ENCODE measurements at regions not wholly inside any gene's neighbourhood (a gene's known extent, or its start where the extent isn't known, plus 50 kb on each side); places are given as distances from the start of the nearest gene placed in this dataset.

DNA sequence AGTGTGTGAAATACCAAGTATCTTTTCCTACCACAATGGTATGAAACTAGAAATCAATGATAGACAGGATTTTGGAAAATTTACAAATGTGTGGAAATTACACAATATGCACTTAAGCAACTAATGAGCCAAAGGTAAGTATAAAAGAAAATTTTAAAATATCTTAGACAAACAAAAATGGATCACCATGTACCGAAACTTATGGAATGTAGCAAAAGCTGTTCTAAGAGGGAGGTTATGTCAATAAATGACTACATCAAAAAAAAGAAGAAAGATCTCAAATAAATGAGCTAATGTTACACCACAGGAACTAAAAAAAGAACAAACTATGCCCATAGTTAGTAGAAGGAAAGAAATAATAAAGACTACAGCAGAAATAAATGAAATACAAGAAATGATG, 1084.1 kb downstream of the TECRL start:
- TF ChIP-seq, protein P1, sequence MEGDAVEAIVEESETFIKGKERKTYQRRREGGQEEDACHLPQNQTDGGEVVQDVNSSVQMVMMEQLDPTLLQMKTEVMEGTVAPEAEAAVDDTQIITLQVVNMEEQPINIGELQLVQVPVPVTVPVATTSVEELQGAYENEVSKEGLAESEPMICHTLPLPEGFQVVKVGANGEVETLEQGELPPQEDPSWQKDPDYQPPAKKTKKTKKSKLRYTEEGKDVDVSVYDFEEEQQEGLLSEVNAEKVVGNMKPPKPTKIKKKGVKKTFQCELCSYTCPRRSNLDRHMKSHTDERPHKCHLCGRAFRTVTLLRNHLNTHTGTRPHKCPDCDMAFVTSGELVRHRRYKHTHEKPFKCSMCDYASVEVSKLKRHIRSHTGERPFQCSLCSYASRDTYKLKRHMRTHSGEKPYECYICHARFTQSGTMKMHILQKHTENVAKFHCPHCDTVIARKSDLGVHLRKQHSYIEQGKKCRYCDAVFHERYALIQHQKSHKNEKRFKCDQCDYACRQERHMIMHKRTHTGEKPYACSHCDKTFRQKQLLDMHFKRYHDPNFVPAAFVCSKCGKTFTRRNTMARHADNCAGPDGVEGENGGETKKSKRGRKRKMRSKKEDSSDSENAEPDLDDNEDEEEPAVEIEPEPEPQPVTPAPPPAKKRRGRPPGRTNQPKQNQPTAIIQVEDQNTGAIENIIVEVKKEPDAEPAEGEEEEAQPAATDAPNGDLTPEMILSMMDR (conservative IDR thresholded peaks at IDR 0.05), result no peak
- H3K14ac ChIP-seq (ENCODE audit: insufficient read depth, low read length), result no peak overlapping the region

More for the DNA sequence above, 1084.1 kb downstream of the TECRL start:
- no peak for DNase-seq
- Histone ChIP-seq H3T11ph (ENCODE audit: low read length) (no peak overlapping the region), H3K4me1 (ENCODE audit: insufficient read depth, low read length) (no peaks in the 10 kb centered on the region), H3K4ac (ENCODE audit: low read depth, low read length) (no peak overlapping the region), H2AK5ac (ENCODE audit: insufficient read length, low read length) (no peak overlapping the region), H3K4me2 (ENCODE audit: insufficient read depth, insufficient read length, low read length) (no peak overlapping the region), H2BK120ac (ENCODE audit: low read depth, low read length, poor library complexity, severe bottlenecking) (no peak overlapping the region), H2BK5ac (ENCODE audit: insufficient read length, low read length) (no peak overlapping the region), H3K27me3 (ENCODE audit: insufficient read depth, low read length) (no peaks in the 10 kb centered on the region), H3K23ac (ENCODE audit: insufficient read length, low read depth, low read length) (no peak overlapping the region), H3K27ac (ENCODE audit: insufficient read length, low read depth, low read length) (no peak overlapping the region), H2BK15ac (ENCODE audit: low read depth, low read length) (no peak overlapping the region), H3K9ac (ENCODE audit: extremely low read depth, insufficient read length, low read length) (no peak overlapping the region), H4K8ac (replicated peaks; ENCODE audit: insufficient read length, low read depth, low read length) (no peak overlapping the region), H3K9me3 (ENCODE audit: control insufficient read depth, low read depth, low read length) (peaks cover under 1% of the 10 kb centered on the region), H4K5ac (ENCODE audit: insufficient read length, low read depth, low read length) (no peak overlapping the region), H3K56ac (ENCODE audit: insufficient read length, low read depth, low read length) (no peak overlapping the region), H3K23me2 (ENCODE audit: insufficient read length, low read depth, low read length, poor library complexity, severe bottlenecking) (no peaks in the 10 kb centered on the region), H2BK12ac (ENCODE audit: insufficient read length, low read depth, low read length) (no peak overlapping the region), H4K91ac (ENCODE audit: insufficient read length, low read depth, low read length) (no peak overlapping the region), H2BK20ac (ENCODE audit: low read depth, low read length, poor library complexity, severe bottlenecking) (no peak overlapping the region), H2AFZ (ENCODE audit: low read length) (no peak overlapping the region), H3K18ac (ENCODE audit: insufficient read length, low read depth, low read length) (no peak overlapping the region), H3K79me1 (ENCODE audit: insufficient read depth, low read depth, low read length, poor library complexity, severe bottlenecking) (no peaks in the 10 kb centered on the region), H3K79me2 (ENCODE audit: insufficient read depth, low read length) (no peaks in the 10 kb centered on the region), H4K20me1 (ENCODE audit: control insufficient read depth, insufficient read depth, insufficient read length) (no peaks in the 10 kb centered on the region)
- Mint-ChIP-seq H3K27ac (no peak overlapping the region), H3K4me3 (no peak overlapping the region), H3K36me3 (ENCODE audit: insufficient read depth in 1 of 3, low read depth in 3 of 3) (peaks cover 6 to 19% (median 9%) of the 10 kb centered on the region in 3 experiments), H3K27me3 (ENCODE audit: low read depth) (no peaks in the 10 kb centered on the region), H3K9me3 (peaks cover 20 to 21% of the 10 kb centered on the region in 2 experiments), H3K4me1 (peaks cover 5 to 6% of the 10 kb centered on the region in 2 experiments; a peak in 3 of 4 replicates)
- WGBS (ENCODE audit: extremely low coverage, insufficient read length, low lambda C conversion rate), result no CpG with 5 or more reads among the region's 1 CpG

All from H9 (cell line).